HCT116 (cell line): ENCODE measurements at regions not wholly inside any gene's neighbourhood (a gene's known extent, or its start where the extent isn't known, plus 50 kb on each side); places are given as distances from the start of the nearest gene placed in this dataset.

Experiments used
- CBX3 ChIP-seq: IDR thresholded peaks from 2 replicates; pipeline ENCODE4 v1.6.1; 2012; ENCODE audit warnings: low read depth
- CTCF ChIP-seq, 3 experiments: fragments of 200-600 bp in 1 of 3; sonication (generic) in 1 of 3; IDR thresholded peaks in 2 of 3; conservative IDR thresholded peaks in 1 of 3; 2 replicates each; pipeline ENCODE4 v1.5.1; 2012 to 2017; ENCODE audit warnings: low read depth in 2 of 3, low read length in 2 of 3, antibody characterized with exemption in 1 of 3, borderline replicate concordance in 1 of 3, control low read depth in 1 of 3, mild to moderate bottlenecking in 1 of 3, mixed read lengths in 1 of 3, mixed run types in 1 of 3, moderate library complexity in 1 of 3; ENCODE audit not compliant: insufficient read depth in 1 of 3
- ELF1 ChIP-seq: IDR thresholded peaks from 2 replicates; pipeline ENCODE4 v1.6.1; 2012; ENCODE audit warnings: low read depth, borderline replicate concordance
- EZH2 ChIP-seq: fragments of 200-600 bp; sonication (generic); IDR thresholded peaks from 2 replicates; pipeline ENCODE4 v1.6.1; 2017; ENCODE audit warnings: antibody characterized with exemption, mixed run types
- EZH2phosphoT487 ChIP-seq: fragments of 200-600 bp; IDR thresholded peaks from 2 replicates; pipeline ENCODE4 v1.6.1; 2018; ENCODE audit warnings: antibody characterized with exemption, borderline replicate concordance
- JUND ChIP-seq: IDR thresholded peaks from 2 replicates; pipeline ENCODE4 v1.6.1; 2012
- POLR2A ChIP-seq: IDR thresholded peaks from 2 replicates; pipeline ENCODE4 v1.7.0; 2011; ENCODE audit warnings: borderline replicate concordance; ENCODE audit not compliant: insufficient read depth, insufficient read length; ENCODE audit errors: extremely low read depth
- POLR2AphosphoS5 ChIP-seq: IDR thresholded peaks from 2 replicates; pipeline ENCODE4 v1.6.1; 2011; ENCODE audit warnings: mild to moderate bottlenecking, low read depth, low read length, moderate library complexity
- REST ChIP-seq: IDR thresholded peaks from 2 replicates; pipeline ENCODE4 v1.6.1; 2012; ENCODE audit warnings: low read depth
- SIN3A ChIP-seq: IDR thresholded peaks from 2 replicates; pipeline ENCODE4 v1.6.1; 2012; ENCODE audit warnings: low read depth
- SP1 ChIP-seq: IDR thresholded peaks from 2 replicates; pipeline ENCODE4 v1.6.1; 2012; ENCODE audit warnings: low read depth
- YY1 ChIP-seq: IDR thresholded peaks from 2 replicates; pipeline ENCODE4 v1.6.1; 2011; ENCODE audit warnings: low read length, low read depth, moderate library complexity, mild to moderate bottlenecking; ENCODE audit not compliant: insufficient replicate concordance; ENCODE audit errors: extremely low read depth

- no peak for TF ChIP-seq CTCF (IDR thresholded peaks at IDR 0.05 in 2 of 3, conservative IDR thresholded peaks at IDR 0.05 in 1 of 3; ENCODE audit: borderline replicate concordance in 1 of 3, insufficient read depth in 1 of 3, low read depth in 2 of 3, low read length in 2 of 3)
- TF ChIP-seq SIN3A = no peak
- TF ChIP-seq EZH2phosphoT487 = no peak
- no peak for TF ChIP-seq SP1
- no peak for TF ChIP-seq ELF1
- TF ChIP-seq POLR2A = no peak
- no peak for TF ChIP-seq YY1
- no peak for TF ChIP-seq JUND
- no peak for TF ChIP-seq REST
- TF ChIP-seq CBX3 = no peak
- TF ChIP-seq POLR2AphosphoS5 = no peak
- no peak for TF ChIP-seq EZH2
These were observed 58.1 kb upstream of the SV2C start for GRCh38 chr5:76025069-76025468.
